Brain microvascular endothelial cell (primary cell): ENCODE measurements at regions not wholly inside any gene's neighbourhood (a gene's known extent, or its start where the extent isn't known, plus 50 kb on each side); places are given as distances from the start of the nearest gene placed in this dataset.
A peak's percentile ranks its signal among the peaks of the same experiment; 100 is the strongest.
"Not testable (repeated sequence)": the region's sequence is repeated elsewhere in the genome, so short reads cannot be mapped to it uniquely, and the experiment has no call there.

Experiments
- DNase-seq: peaks from one replicate; pipeline ENCODE4 v3.0.0-alpha.2; 2020
- H3K27ac ChIP-seq: fragments of 250-450 bp; sonication (Bioruptor Pico); 2 replicates; pipeline ENCODE4 v1.5.1; 2020; ENCODE audit warnings: mild to moderate bottlenecking, moderate library complexity
- H3K27me3 ChIP-seq: fragments of 250-450 bp; sonication (Bioruptor Pico); replicated peaks from 2 replicates; pipeline ENCODE4 v1.5.1; 2020; ENCODE audit warnings: mild to moderate bottlenecking
- H3K36me3 ChIP-seq: fragments of 250-450 bp; sonication (Bioruptor Pico); replicated peaks from 2 replicates; pipeline ENCODE4 v1.5.1; 2020; ENCODE audit warnings: mild to moderate bottlenecking
- H3K4me3 ChIP-seq: 2 replicates; pipeline ENCODE4 v1.5.1; 2011; ENCODE audit warnings: low read depth, mild to moderate bottlenecking, control low read depth, low read length, moderate library complexity
- CTCF ChIP-seq: IDR thresholded peaks from 2 replicates; pipeline ENCODE4 v1.5.1; 2011; ENCODE audit warnings: low read depth, mild to moderate bottlenecking, moderate library complexity, low read length, control low read depth, inconsistent platforms; ENCODE audit errors: missing control alignments
- in situ Hi-C: cut with HindIII; loops from 2 replicates; pipeline ENCODE4 v1.10.0; 2017; ENCODE audit warnings: low sequenced_read_pairs, low pct_ligation_motif_present

- H3K27ac ChIP-seq, result no peak overlapping the region
- H3K4me3 ChIP-seq, result no peak overlapping the region
- H3K36me3 ChIP-seq, result no peaks in the 10 kb centered on the region
- in situ Hi-C loops, result no loop called here
- DNase-seq, result no peak
- no peak for TF ChIP-seq CTCF
- H3K27me3 ChIP-seq, result no peaks in the 10 kb centered on the region
Measured at GRCh38 chr6:133807501-133807900, 81.4 kb upstream of the TCF21 start.

GRCh38 chr6:133809406-133809805 lies 79.5 kb upstream of the TCF21 start:
- in situ Hi-C loops, result no loop called here
- no peak for DNase-seq
- no peaks in the 10 kb centered on the region for H3K36me3 ChIP-seq
- H3K27me3 ChIP-seq, result no peaks in the 10 kb centered on the region
- TF ChIP-seq CTCF, result no peak
- H3K27ac ChIP-seq, result no peak overlapping the region
- no peak overlapping the region for H3K4me3 ChIP-seq

- H3K36me3 ChIP-seq, result no peaks in the 10 kb centered on the region
- H3K4me3 ChIP-seq, result no peak overlapping the region
- no peak overlapping the region for H3K27ac ChIP-seq
- in situ Hi-C loops, result no loop called here
- DNase-seq, result no peak
- TF ChIP-seq CTCF, result no peak
- no peaks in the 10 kb centered on the region for H3K27me3 ChIP-seq
Measured at GRCh38 chr6:133811557-133811956, 77.4 kb upstream of the TCF21 start.

GRCh38 chr6:133812446-133812845 lies 76.5 kb upstream of the TCF21 start:
- H3K27me3 ChIP-seq, H3K36me3 ChIP-seq, in situ Hi-C loops, DNase-seq, H3K4me3 ChIP-seq, H3K27ac ChIP-seq: not testable (repeated sequence)

- no peak for DNase-seq
- Histone ChIP-seq H3K27me3 (no peaks in the 10 kb centered on the region), H3K36me3 (no peaks in the 10 kb centered on the region), H3K4me3 (no peak overlapping the region), H3K27ac (no peak overlapping the region)
- in situ Hi-C loops, result no loop called here
- no peak for TF ChIP-seq CTCF
Measured at GRCh38 chr6:133814238-133814637, 74.7 kb upstream of the TCF21 start.

- peak; percentile 61 for DNase-seq
- in situ Hi-C loops, result no loop called here
- no peak overlapping the region for H3K27ac ChIP-seq
Measured at GRCh38 chr6:133814797-133815196, 74.1 kb upstream of the TCF21 start.

More at GRCh38 chr6:133814797-133815196, 74.1 kb upstream of the TCF21 start:
- no peaks in the 10 kb centered on the region for H3K36me3 ChIP-seq
- no peak overlapping the region for H3K4me3 ChIP-seq
- no peak for TF ChIP-seq CTCF
- H3K27me3 ChIP-seq, result no peaks in the 10 kb centered on the region
